SIG-M5 treated with dmso at 0.1 percent for 504 hours (cell line): ENCODE measurements at regions not wholly inside any gene's neighbourhood (a gene's known extent, or its start where the extent isn't known, plus 50 kb on each side); places are given as distances from the start of the nearest gene placed in this dataset.
"Not testable (repeated sequence)": the region's sequence is repeated elsewhere in the genome, so short reads cannot be mapped to it uniquely, and the experiment has no call there.

Source experiments
- DNase-seq: peaks from one replicate; lab custom pipeline; 2025; ENCODE audit not compliant: unreplicated experiment; lab: John Stamatoyannopoulos, UW

DNA sequence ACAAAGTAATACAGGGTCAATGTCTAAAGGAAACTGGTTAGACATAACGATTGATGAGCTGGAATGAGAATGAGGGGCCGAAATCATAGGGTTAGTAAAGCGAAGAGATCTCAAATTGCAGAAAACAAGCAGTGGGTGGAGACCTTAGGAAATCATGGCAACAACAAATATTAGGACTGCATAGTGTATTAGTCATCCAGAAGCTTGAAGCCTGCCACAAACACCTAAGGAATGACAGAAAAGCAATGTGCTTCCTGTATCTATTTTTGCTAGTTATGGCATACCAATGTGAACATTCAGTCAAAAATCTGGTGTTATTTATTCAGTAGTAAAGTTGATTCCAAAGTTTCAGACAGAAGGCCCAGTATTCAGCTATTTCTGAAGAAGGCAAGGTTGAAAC, 410.9 kb upstream of the CT83 start:
- DNase-seq = peak; percentile 1

- DNase-seq = no peak
Measured at GRCh38 chrX:116872931-116873330, 410.2 kb upstream of the CT83 start.

- no peak for DNase-seq
Measured at GRCh38 chrX:116863029-116863428, 400.3 kb upstream of the CT83 start.

- DNase-seq = no peak
Measured at GRCh38 chrX:116862340-116862739, 399.6 kb upstream of the CT83 start.

DNA sequence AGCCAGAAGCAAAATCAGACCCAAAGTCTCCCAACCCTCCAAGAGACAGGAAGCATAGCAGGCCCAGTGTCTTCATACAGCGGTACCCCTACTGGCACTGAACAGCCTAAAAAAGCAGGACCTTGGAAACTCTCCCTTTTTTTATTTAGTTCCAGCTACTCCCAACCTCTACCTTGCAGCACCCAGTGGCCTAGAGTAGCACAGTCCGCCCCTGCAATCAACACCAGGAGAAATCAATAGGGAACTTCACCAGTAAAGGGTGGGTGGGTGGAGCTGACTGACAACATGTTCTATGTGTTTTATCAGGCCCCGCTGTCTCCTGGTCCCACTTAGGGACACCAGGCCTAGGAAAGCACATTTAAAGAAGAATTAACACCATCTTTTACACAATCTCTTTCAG, 378.5 kb upstream of the CT83 start:
- DNase-seq = no peak

- no peak for DNase-seq
Measured at GRCh38 chrX:116827063-116827462, 364.3 kb upstream of the CT83 start.

DNA sequence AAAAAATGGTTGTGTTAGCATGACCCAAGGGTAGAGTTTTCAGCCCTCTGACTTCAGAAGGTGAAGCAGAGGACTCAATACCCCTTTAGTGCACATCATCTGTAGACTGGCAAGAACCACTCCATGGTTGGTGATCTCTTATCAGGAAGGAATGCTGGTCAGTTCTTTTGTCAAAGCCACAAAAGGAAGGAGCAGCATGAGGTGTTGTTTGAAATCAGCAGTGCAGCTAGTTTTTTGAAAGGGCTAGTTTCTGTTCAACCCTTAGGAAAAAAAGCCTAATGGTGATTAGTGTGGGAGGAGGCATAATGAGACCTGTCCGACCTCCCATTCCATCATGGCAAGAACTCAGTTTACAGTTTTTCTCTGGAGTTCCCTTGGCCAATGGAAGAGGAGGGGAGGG, 362.0 kb upstream of the CT83 start:
- no peak for DNase-seq

GRCh38 chrX:116823677-116824076, 360.9 kb upstream of the CT83 start:
- DNase-seq = no peak

DNA sequence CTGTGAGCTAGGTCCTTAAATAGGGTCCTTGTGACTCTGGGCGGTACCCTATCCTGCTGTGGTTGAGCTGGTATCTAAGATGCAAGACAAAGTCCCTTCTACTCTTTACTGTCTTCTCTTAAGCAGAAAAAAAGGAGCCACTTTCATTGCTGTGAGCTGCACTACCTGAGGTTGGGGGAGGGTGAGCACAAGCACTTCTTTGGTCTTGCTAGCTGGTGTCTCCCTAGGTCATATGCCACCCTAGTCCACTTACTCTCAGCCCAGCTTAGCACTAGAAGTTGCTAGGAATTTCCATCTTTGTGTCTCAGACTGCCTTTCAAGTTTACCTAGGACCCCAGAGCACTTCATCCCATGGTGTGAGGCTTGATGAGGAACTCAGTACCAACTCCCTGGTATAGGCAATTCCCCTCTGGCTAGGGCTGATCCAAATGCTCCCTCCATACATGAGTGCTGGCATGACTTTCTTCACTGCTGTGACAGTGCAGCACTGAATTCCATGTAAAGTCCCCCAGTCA, 343.6 kb upstream of the CT83 start:
- DNase-seq = no peak

DNA sequence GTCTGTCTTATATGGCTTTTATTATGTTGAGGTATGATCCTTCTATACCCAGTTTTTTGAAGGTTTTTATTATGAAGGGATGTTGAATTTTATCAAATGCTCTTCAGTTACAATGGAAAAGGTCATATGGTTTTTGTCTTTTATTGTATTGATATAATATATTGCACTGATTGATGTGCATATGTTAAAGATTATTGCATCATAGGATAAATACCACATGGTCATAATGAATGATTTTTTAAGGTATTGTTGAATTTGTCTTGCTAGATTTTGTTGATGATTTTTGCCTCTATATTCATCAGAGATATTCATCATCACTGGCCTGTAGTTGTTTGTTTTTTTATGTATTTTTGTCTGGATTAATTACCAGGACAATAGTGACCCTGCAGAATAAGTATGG, 339.2 kb upstream of the CT83 start:
- no peak for DNase-seq

DNA sequence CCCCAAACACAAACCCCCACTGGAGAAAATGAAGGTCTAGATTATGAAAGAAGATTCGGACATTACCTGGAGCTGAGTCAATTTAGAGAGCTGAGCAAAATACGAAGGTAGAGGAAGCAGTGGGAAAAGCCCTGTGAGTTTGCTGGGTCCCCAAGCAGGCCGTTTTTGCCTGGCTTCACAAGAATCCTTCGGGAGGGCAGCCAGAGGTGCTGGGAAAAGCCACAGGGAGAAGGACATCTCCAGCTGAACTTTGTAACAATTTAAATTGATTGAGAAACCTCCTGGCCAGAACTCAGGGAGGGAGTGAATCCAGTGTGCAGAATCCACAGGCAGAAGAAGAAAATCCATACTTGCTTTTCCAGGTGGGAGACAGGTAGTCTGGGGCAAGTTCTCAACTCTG, 319.1 kb upstream of the CT83 start:
- no peak for DNase-seq

- no peak for DNase-seq
Measured at GRCh38 chrX:116757491-116757890, 294.7 kb upstream of the CT83 start.

DNA sequence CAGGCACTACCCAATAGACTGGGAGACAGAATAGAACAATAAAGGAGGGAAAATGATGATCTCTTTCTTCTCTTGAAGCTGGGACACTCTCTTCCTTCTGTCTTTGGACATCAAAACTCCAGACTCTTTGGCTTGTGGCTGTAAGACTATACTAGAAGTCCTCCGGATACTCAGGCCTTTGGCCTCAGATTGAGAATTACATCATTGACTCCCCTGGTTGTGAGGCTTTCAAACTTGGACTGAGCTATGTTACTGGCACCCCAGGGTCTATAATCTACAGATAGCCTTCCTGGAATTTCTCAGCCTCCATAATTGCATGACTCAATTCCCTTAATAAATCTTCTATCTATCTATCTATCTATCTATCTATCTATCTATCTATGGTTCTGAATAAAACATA, 294.2 kb upstream of the CT83 start:
- DNase-seq = no peak

- peak; percentile 14 for DNase-seq
Measured at GRCh38 chrX:116749943-116750342, 287.2 kb upstream of the CT83 start.

DNA sequence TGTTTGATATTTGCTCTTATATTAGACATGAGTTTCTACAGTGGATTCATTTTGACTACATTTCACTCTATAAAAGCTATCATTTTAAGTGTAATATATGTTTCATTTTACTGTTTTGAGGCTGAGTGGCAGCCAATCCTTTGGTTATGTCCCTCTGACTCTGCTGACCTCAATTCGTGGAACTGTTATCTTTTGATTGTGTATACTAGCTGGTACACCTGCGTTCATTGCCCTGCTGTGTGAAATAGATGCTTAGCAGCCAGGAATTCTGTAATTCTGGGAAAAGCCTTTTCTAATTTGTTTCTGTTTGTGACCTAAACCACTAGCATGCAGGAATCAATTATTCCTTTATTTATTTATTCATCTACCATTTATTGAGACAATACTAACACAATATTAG, 269.4 kb upstream of the CT83 start:
- DNase-seq = no peak

DNA sequence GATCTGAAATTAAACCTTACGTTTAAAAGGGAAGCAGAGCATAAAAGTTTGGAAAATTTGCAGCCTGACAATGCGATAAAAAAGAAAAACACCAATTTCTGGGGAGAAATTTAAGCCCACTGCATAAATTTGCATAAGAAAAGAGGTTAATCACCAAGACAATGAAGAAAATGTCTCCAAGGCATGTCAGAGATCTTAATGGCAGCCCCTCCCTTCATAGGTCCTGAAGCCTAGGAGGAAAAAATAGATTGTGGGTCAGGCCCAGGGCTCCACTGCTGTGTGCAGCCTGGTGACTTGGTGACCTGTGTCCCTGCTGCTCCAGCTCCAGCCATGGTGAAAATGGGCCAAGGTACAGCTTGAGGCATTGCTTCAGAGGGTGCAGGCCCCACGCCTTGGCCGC, 264.0 kb upstream of the CT83 start:
- DNase-seq = no peak

DNA sequence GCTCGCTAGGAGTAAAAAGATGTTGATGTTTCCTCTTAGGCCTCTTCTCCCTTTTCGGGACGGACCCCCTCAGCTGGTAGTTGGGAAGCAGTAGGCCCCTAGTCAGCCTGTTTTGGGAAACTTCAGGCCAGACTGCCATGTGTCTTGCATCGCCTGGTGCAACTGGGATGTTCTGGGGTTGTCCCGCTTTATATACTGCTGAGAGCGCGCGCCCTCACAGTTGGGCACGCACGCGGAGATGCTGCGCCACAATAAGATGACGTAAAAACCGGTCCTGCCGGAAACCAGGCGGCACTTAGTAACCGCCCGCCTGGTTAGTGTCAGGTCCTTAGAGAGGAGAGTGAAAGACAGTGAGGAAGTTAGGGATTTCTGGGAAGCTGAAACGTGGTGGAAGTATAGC, 231.3 kb upstream of the CT83 start:
- DNase-seq = no peak

DNA sequence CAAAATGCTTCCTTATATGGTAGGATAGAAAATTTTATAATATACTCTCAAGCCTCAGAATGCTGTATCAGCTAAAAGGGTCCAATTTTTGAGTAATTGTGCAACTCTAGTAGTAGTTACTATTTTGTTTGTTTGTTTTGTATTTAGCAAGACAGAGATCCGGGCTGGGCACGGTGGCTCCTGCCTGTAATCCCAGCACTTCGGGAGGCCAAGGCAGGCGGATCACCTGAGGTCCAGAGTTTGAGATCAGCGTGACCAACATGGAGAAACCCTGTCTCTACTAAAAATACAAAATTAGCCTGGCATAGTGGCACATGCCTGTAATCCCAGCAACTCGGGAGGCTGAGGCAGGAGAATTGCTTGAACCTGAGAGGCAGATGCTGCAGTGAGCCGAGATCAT, 216.8 kb upstream of the CT83 start:
- not testable (repeated sequence) for DNase-seq

GRCh38 chrX:116667346-116668134, 204.8 kb upstream of the CT83 start:
- DNase-seq = no peak

DNA sequence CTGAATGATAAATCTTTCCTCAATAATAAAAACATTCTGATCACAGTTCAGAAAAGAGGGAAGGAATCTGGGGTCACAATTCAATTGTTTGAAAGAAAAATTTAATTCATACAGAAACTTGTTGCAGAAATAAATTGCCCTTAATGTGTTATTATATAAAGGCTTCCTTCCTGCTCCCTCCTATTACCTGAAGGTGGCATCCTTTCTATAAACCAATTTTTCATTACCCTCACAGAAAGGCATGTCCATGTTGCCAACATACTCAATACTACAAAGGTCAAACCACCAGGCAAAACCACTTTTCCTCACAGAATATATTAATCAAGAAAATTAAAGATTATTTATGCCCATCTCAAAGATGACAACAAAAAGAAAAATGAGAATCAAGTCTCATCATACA, 194.3 kb upstream of the CT83 start:
- no peak for DNase-seq

DNA sequence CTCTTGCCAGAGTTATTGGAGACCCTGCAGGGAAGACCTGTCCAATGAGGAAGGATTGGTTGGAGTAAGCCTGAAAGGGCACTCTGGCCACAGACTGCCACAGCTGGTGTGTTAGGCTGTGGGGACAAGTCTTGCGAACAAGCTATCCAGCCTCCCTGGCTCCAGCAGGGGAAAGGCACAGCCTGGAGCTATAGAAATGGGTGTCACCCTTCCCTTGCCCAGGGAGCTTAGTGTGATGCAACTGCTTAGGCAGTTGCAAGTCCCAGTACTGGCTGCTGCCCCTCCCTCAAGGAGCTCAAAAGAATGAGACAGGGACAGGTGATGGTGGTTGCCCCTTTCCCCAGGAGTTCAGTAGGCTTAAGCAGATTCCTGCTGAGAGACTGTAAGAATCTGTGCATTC, 165.7 kb upstream of the CT83 start:
- no peak for DNase-seq

DNA sequence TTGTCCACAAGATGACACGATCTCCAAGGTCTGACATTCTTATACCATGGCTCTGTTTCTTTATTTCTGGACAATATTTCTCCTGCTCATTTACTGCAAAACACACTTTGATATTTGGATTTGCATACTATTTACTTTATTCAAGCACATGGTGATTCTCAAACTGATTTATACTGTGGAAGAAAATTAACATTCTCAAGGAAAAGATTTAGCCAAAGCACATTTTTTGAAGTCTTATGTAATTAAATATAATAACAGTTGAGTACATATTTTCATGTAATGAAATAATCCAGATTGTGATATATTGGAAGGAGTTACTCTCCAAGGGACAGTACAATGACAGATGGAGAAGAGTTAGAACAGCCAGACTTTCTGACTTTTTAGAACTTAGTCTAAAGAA, 155.8 kb upstream of the CT83 start:
- no peak for DNase-seq

DNA sequence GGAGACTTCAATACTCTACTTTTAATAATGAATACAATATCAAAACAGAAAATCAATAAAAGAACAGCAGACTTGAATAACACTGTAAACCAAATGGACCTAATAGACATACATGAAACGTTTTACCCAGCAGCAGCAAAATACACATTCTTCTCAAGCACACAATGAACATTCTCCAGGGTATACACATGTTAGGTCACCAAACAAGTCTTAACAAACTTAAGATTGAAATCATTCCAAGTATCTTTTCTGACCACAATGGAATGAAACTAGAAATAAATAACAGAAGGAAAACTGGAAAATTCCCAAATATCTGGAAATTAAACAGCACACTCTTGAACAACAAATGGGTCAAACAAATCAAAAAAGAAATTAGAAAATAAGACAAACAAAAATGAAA, 145.0 kb upstream of the CT83 start:
- DNase-seq = no peak
